HEK293 (cell line): ENCODE measurements at regions not wholly inside any gene's neighbourhood (a gene's known extent, or its start where the extent isn't known, plus 50 kb on each side); places are given as distances from the start of the nearest gene placed in this dataset.

Experiments
- KLF16 ChIP-seq: fragments of 450-650 bp; formaldehyde crosslinking; IDR thresholded peaks from 2 replicates; pipeline ENCODE4 v1.5.1; 2017; ENCODE audit warnings: missing biosample characterization, missing genetic modification characterization
- MEIS1 ChIP-seq: sonication (generic); formaldehyde crosslinking; IDR thresholded peaks from 2 replicates; pipeline ENCODE4 v1.8.1; 2022; ENCODE audit warnings: missing genetic modification reagents, mild to moderate bottlenecking, borderline replicate concordance
- ZNF214 ChIP-seq: fragments of 450-650 bp; formaldehyde crosslinking; IDR thresholded peaks from 2 replicates; pipeline ENCODE4 v1.5.1; 2017; ENCODE audit warnings: missing biosample characterization, mild to moderate bottlenecking, missing genetic modification characterization, borderline replicate concordance
- ZNF521 ChIP-seq: fragments of 450-650 bp; formaldehyde crosslinking; IDR thresholded peaks from 2 replicates; pipeline ENCODE4 v1.5.1; 2017; ENCODE audit warnings: missing biosample characterization, mild to moderate bottlenecking, missing genetic modification characterization
- ZNF654 ChIP-seq: fragments of 450-650 bp; formaldehyde crosslinking; IDR thresholded peaks from 2 replicates; pipeline ENCODE4 v1.5.1; 2016; ENCODE audit warnings: low read depth, missing biosample characterization, missing genetic modification characterization
- ZNF670 ChIP-seq: fragments of 450-650 bp; formaldehyde crosslinking; IDR thresholded peaks from 2 replicates; pipeline ENCODE4 v1.5.1; 2016; ENCODE audit warnings: missing biosample characterization, missing genetic modification characterization, low read depth
- TF ChIP-seq, protein P1 (sequence below): fragments of 450-650 bp; formaldehyde crosslinking; IDR thresholded peaks from 2 replicates; pipeline ENCODE4 v1.5.1; 2016; ENCODE audit warnings: missing biosample characterization, missing genetic modification characterization
- TF ChIP-seq, protein P2 (sequence below): fragments of 450-650 bp; formaldehyde crosslinking; IDR thresholded peaks from 2 replicates; pipeline ENCODE4 v1.5.1; 2016; ENCODE audit warnings: missing biosample characterization, missing genetic modification characterization

DNA sequence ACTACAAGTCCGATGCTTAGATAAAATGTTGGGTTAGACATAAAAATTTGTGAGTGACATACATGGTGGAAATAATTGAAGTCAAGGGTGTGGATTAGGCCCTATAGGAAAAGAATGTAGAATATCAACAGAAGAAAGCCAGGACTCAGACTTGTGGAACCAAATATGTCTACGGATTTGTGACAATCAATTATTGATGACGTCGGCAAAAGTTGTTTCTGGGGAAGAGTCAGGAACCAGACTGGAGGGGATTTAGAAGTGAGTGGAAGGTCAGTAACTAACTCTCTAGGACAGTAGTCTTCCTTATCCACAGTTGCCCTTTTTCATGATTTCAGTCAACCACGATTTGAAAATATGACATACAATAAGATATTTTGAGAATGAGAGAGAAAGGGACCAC lies 130.9 kb upstream of the TANK start:
- TF ChIP-seq, protein P1, sequence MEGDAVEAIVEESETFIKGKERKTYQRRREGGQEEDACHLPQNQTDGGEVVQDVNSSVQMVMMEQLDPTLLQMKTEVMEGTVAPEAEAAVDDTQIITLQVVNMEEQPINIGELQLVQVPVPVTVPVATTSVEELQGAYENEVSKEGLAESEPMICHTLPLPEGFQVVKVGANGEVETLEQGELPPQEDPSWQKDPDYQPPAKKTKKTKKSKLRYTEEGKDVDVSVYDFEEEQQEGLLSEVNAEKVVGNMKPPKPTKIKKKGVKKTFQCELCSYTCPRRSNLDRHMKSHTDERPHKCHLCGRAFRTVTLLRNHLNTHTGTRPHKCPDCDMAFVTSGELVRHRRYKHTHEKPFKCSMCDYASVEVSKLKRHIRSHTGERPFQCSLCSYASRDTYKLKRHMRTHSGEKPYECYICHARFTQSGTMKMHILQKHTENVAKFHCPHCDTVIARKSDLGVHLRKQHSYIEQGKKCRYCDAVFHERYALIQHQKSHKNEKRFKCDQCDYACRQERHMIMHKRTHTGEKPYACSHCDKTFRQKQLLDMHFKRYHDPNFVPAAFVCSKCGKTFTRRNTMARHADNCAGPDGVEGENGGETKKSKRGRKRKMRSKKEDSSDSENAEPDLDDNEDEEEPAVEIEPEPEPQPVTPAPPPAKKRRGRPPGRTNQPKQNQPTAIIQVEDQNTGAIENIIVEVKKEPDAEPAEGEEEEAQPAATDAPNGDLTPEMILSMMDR = no peak
- TF ChIP-seq ZNF670 (tag by site-specific recombination) (no peak), KLF16 (no peak), ZNF654 (no peak), ZNF521 (tag by site-specific recombination) (no peak), ZNF214 (no peak), MEIS1 (no peak)
- TF ChIP-seq, protein P2, sequence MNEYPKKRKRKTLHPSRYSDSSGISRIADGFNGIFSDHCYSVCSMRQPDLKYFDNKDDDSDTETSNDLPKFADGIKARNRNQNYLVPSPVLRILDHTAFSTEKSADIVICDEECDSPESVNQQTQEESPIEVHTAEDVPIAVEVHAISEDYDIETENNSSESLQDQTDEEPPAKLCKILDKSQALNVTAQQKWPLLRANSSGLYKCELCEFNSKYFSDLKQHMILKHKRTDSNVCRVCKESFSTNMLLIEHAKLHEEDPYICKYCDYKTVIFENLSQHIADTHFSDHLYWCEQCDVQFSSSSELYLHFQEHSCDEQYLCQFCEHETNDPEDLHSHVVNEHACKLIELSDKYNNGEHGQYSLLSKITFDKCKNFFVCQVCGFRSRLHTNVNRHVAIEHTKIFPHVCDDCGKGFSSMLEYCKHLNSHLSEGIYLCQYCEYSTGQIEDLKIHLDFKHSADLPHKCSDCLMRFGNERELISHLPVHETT (tag by site-specific recombination) = no peak
